ENCODE measurements at regions not wholly inside any gene's neighbourhood (a gene's known extent, or its start where the extent isn't known, plus 50 kb on each side); places are given as distances from the start of the nearest gene placed in this dataset.

DNA sequence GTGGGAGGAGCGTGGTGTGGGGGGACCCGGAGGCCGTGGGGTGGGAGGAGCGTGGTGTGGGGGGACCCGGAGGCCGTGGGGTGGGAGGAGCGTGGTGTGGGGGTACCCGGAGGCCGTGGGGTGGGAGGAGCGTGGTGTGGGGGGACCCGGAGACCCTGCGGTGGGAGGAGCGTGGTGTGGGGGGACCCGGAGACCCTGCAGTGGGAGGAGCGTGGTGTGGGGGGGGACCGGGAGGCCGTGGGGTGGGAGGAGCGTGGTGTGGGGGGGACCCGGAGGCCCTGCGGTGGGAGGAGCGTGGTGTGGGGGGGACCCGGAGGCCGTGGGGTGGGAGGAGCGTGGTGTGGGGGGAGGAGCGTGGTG lies 203.5 kb downstream of the DLL1 start:
- DNase-seq (ENCODE audit: low read depth in 1 of 2, low spot score in 1 of 2), result peak in 1 of 2 donors; percentile 4

DNA sequence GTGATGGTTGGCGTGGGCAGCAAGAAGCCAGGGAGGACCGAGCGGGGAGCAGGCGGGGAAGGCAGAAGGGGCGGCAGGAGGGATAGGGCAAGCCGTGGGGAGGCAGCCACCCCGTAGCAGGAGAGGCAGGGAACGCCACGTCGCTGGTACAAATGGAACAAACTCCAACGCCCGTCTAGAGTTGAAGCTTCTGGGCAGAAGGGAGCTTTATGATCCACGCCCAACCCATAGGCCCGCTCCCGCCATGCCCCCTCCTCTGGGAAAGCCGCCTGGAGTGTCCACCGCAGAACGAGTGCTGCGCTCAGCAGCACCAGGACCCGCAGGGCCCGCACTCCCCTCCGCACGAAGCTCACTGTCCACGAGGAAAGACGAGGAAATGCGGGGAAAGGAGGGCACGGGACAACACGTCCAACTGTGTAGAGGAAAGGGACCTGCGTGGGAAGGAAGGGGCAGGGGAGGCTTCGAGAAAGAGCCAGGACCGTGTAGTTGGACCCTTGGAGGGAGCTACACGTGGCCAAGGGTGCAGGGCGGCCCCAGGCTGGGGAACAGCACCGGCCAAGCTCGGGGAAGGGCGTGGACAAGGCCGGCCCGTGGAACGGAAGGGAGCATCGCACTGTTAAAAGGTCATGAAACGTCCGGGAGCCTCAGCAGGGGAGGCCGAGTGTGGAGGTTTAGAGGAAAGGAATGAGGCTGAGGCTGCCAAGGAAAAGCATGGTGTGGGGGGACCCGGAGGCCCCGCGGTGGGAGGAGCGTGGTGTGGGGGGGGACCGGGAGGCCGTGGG lies 204.0 kb downstream of the DLL1 start:
- DNase-seq (ENCODE audit: low read depth in 1 of 2, low spot score in 1 of 2), result peak in 1 of 2 donors; percentile 3

DNA sequence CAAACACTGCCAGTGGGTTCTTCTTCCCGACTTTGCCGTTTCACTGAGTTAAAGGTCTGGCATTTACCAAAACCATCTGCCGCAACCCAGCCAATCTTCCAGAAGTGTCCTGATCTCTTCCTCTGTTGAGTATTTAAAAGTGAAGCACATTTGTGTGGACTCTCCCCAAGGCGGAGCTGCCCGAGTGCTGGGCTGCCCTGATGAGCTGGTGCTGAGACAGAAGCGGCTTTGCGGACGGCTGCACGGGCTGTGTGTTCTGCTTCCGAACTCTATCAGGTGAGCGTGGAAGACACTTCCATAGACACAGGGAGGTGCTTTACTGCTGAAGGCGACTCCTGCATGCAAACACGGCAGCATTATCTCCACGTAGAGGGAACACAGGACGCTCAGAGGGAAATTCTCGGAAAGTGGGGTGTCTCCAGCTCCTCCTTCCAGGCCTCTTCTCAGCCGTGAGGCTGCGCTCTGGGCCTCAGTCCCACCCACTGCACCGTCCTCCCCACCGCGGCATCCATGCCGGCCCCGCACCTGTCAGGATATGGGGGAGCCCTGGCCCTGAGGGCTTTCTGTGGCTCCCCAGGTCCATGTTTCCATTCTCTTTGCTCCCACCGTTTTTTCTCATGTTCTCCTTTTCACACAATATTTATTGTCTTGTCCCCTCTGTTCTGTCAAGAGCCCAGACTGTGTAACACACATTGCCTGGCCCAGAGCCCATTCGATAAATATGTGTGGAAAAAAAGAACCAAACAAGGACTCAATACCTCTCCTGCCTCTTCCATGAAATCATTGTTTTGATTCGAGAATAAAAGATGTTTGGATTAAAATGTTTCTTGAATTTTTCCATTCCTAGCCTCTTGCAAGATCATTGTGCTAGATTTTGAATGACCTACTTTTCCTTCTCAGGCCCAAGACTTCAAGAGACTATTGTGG lies 205.1 kb downstream of the DLL1 start:
- peak in 1 of 2 donors; percentile 3 for DNase-seq (ENCODE audit: low read depth in 1 of 2, low spot score in 1 of 2)

DNA sequence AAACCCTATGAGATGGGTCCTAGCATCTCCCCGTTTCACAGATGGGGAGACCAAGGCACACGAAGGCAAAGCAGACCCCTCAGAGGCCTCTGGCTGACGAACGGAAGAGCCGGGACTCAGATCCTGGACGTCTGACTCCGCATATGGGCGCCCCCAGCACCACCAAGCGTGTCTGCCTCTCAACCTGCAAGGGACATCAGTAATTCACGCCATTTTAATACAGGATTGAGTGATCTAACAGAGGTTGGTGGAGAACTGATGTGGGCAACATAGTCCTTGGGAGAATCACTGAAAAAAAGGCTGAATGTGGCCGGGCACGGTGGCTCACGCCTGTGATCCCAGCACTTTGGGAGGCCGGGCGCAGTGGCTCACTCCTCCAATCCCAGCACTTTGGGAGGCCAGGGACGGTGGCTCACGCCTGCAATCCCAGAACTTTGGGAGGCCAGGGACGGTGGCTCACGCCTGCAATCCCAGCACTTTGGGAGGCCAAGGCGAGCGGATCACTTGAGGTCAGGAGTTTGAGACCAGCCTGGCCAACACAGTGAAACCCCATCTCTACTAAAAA lies 206.6 kb downstream of the DLL1 start:
- DNase-seq (ENCODE audit: low read depth in 1 of 2, low spot score in 1 of 2), result peak in 1 of 2 donors; percentile 1

DNA sequence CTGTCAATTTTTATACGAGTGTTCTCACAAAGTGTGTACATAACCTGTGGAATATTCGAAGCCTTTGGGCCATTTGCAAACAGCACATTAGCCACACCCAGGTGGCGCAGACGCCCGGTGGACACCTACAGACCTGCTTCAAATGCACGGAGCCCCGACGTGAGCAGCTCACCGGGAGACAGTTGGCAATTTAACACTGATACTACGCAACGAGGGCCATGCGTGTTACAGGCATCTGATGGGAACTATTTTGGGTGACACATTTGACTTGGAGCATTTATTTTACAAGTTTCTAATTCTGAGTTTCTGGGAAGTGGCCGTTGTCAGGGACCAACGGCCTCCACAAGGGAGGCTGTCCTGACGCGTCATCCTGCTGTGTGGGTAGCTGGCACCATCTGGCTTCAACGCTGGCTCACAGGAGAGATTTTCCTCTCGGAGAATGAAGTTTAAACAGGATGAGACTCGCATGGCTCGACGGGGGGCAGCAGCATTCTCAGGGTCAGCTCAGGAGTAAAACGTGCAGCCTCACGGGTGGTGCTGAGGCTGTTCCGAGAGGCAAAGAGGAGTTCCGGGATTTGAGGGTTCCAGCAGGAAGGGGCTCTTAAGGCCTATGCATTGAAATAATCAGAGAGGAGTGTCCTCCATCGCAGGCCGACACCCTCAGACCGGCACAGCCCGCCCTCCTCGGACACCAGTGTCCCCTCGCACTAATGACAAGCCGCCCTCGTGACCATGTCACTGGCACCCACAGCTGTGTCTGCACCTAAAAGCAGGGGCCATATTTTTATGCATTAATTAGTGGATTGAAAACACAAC lies 207.4 kb downstream of the DLL1 start:
- DNase-seq (ENCODE audit: low read depth in 1 of 2, low spot score in 1 of 2), result peak in 1 of 2 donors; percentile 3

DNA sequence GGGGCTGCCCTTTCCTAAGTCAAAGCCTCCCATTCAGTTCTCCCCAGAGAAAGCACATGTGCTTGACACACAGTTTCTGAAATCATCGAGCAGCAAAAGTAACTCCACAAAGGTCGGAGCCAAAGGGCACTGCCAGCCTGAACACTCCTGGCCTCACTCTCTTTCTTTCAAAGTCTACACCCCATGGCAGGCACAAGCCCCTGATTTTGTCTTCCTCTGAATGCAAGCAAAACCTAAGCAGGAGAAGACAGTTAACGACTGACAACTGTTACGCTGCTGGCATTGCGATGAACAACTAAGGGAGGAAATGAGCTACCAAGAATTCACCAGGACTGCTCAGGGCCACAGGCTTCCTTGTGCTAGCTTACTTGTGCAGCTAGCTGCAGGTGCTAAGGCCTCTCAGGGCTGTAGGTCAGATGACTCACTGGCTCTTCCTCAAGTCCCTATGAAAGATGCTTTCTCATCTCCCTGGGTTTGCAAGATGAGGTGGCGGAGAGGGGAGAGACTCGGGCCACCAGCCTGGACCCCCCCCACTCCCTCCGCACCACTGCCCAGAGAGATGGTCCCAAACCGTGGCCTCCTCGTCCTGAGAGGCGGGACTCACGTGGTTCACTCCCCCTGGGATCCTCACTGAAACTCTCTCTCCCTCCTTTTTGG lies 208.2 kb downstream of the DLL1 start:
- DNase-seq (ENCODE audit: low read depth in 1 of 2, low spot score in 1 of 2), result peak in 1 of 2 donors; percentile 3

DNA sequence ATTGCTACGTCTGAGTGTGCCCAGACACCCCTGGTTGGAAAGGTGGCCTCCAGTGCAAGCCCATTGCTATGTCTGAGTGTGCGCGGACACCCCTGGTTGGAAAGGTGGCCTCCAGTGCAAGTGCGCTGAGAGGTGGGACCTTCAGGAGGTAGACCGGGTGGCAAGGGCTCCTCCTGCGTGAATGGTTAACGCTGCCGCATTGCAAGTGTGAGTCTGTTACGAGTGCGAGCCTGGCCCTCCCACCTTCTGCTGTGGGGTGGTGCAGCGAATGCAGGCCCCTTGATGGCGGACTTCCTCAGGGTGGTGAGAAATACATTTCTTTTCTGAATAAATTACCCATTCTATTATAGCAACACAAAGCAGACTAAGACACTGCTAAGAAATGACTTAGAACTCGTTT lies 208.8 kb downstream of the DLL1 start:
- DNase-seq (ENCODE audit: low read depth in 1 of 2, low spot score in 1 of 2), result no peak

DNA sequence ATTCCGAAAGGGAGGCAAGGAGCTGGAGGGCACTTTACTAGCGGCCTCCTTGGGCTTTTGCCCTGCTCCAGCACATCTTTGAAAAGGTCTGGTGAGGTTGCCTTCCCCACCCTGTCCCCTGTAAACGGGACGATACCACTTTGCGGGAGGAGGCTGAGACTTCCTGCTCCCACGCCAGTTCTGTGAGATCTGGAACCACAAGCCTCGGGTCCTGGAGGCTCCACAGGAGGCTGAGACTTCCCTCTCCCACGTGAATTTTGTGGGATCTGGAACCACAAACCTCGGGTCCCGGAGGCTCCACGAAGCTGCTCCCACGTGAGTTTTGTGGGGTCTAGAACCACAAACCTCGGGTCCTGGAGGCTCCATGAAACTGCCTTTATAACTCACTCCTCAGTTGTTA lies 209.3 kb downstream of the DLL1 start:
- DNase-seq (ENCODE audit: low read depth in 1 of 2, low spot score in 1 of 2), result peak in 1 of 2 donors; percentile 1

DNA sequence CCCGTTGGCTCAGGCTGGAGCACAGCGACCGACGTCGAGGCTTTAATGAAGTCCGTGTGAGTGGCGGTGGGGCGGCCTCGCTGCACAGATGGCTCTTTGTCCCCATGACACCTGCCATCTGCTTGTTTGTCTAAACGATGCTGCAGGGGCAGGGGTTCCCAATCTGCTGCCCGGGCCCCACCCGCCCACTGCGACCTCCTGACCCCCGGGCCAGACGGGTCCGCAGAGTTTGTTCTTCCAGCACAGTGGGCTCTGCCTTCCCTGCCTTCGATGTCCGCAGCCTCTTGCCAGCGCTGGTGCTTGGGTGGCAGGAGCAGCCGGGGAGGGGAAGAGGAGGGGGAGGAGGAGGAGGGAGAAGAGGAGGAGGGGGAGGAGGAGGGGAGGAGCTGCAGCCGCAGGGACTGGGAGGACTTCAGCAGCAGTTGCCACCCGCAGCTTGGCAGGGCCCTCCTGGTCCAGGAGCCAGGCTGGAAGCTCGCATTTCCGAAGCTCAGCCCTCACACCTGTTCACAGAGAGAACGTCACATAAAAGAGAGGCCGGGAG lies 210.0 kb downstream of the DLL1 start:
- DNase-seq (ENCODE audit: low read depth in 1 of 2, low spot score in 1 of 2), result peak in 1 of 2 donors; percentile 2

DNA sequence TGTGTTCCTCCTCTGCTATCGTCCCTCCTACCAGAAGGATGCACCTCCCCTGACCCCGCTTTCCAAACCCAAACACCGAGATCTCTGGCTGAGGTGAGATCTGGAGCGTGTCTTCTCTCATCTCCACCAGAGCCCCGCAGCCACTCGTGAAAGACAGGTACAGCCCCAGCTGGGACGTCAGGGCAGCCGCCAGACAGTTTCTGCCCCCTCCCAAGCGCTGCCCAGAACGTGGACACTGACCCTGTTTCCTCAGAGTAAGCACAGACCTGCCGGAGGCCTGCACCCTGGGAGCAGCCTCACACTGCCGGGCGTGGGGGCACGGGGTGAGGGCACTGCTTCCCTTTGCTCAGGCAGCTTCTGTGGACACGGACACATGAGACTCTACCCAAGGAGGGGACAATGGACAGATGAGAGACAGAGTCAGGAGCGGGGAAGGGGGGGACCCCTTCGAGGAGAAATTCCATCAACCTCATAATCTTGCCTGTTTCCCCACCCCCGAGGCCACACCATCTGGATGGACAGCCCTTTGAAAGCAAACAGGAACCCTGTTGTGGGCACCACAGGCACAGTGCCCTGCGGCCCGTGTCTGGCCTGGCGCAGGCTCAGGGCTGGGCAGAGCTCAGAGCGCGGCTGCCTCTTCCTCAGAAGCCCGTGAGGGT lies 210.6 kb downstream of the DLL1 start:
- peak in 1 of 2 donors; percentile 1 for DNase-seq (ENCODE audit: low read depth in 1 of 2, low spot score in 1 of 2)

DNA sequence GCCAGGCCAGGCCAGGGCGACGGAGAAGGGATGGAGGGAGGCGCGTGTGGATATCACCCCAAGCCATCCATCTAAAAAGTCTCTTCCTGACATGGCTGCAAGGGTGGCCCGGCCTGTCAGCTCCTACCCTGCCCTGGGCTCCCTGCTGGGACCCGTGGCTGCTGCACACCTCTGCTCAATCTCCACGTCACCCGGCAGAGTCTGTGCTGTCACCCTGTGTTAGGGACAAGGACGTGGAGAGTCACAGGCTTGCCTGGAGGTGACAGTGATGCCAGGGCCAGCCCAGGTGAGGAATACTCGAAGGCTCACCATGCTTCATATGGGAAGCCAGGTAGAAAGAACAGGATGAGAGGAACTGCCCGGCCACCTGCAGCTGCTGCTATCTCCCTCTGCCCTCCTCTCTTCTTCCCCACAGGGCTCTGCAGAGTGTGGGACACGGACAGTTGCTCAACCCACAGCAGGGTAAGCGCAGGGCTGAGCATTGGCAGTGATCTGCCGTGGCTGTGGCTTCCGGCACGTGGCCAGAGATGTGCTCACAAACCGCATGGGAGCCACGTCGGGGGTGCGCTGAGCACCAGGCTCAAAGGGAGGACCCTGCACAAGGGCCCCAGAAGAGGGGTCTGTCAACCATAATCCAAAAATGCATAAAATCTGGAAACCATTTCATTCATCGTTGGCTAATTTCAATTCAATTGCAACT lies 214.3 kb downstream of the DLL1 start:
- peak in 1 of 2 donors; percentile 2 for DNase-seq (ENCODE audit: low read depth in 1 of 2, low spot score in 1 of 2)

DNA sequence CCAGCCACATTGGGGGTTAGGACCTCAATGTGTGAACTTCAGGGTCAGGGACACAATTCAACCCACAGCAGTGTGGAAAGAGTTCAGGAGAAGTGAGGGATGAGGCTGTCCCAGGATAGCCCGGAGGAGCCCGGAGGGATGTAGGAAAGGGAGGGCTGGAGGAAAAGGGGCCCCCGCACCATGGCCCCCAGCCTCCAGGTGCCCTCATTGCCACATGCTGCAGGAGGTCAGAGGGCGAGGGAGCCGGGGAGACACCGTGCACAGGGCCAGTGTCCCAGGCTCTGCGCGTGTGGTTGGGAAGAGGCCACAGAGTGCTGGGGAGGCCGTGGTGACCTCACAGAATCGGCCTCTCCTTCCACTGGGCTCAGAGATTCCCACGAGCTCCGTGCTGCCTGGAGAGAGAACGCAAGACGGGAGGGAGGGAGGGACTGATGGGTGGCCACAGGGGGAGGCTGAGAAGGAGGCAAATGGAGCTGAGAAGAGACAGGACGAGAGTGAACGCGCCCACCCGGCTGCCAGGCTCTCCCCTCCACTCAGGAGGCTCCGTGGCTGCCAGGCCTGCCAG lies 215.1 kb downstream of the DLL1 start:
- peak in 1 of 2 donors; percentile 2 for DNase-seq (ENCODE audit: low read depth in 1 of 2, low spot score in 1 of 2)

DNA sequence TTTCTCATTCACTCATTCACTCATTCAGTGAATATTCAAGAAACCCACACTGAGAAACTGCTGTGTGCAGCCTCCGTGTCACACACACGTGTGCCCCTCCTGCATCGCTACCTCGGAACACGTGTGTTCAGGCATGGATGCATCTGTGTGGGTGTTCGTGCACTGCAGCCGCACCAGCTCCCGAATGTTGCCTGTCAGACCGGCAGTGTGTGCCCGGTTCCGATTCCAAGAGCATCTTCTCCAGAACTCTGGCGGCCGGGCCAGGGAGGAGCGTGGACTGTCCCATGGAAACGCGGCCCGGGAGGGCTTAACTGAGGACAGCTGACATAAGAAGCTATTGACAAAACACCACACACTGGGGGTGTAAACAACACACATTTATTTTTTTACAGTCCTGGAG lies 216.0 kb downstream of the DLL1 start:
- peak in 1 of 2 donors; percentile 3 for DNase-seq (ENCODE audit: low read depth in 1 of 2, low spot score in 1 of 2)

DNA sequence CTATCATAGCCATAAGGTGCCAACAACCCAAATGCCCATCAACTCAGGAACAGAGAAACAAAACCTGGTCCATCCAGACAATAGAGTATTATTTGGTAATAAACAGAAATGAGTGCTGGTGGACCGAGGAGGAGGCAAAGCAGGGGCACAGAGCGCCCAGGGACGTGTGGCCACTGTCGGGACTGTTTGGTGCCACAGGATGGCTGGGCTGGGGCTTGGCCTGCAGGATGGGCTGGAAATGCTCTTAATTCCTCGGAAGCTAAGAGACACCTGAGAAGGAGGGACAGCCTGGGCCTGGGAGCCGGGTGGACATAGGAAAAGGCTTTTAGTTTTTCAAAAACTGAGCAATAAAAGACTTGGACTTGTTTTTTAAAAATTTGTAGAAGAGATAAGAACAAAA lies 216.4 kb downstream of the DLL1 start:
- peak in 1 of 2 donors; percentile 1 for DNase-seq (ENCODE audit: low read depth in 1 of 2, low spot score in 1 of 2)

DNA sequence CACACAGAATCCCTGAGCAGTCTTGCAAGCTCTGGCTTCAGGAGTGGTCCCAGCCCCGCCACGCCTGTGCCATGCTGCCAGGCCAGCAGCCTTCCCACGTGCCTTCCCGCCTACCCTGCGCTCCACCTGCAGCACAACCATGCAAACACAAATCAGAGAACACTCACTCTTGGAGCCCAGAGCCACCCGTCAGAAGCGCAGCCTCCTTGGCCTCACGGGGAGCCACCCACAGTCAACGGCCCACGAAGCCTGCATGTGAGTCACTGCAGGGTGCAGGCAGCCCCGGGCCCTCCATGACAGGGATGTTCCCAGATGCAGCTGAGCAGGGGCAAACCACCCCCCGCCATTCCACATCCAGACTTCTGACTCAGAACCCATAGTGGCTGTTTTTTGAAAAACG lies 217.0 kb downstream of the DLL1 start:
- peak in 1 of 2 donors; percentile 1 for DNase-seq (ENCODE audit: low read depth in 1 of 2, low spot score in 1 of 2)

DNA sequence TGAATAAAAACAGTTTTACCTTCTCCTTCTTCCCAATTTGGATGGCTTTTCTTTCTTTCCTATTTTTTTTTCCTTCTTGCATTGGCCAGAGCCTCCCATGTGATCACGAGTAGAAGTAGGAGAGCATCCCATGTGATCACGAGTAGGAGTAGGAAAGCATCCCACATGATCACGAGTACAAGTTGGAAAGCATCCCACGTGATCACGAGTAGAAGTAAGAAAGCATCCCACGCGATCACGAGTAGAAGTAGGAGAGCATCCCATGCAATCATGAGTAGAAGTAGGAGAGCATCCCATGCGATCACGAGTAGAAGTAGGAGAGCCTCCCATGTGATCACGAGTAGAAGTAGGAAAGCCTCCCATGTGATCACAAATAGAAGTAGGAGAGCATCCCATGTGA lies 218.6 kb downstream of the DLL1 start:
- DNase-seq (ENCODE audit: low read depth in 1 of 2, low spot score in 1 of 2), result no peak

DNA sequence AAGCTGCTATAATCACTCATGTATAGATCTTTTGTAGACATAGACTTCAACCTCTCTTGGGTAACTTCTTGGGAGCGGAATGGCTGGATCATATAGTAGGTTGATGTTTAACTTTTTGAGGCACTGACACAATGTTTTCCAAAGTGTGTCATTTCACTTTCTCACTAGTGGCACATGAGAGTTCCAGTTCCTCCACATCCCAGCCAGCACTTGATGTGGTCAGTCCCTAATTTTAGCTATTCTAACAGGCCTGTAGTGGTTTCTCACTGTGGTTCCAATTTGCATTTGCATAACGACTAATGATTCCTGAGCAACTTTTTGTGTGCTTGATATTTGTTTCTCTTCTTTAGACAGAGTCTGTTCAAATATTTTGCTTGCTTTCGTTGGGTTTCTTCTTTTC lies 221.3 kb downstream of the DLL1 start:
- DNase-seq (ENCODE audit: low read depth in 1 of 2, low spot score in 1 of 2), result no peak

DNA sequence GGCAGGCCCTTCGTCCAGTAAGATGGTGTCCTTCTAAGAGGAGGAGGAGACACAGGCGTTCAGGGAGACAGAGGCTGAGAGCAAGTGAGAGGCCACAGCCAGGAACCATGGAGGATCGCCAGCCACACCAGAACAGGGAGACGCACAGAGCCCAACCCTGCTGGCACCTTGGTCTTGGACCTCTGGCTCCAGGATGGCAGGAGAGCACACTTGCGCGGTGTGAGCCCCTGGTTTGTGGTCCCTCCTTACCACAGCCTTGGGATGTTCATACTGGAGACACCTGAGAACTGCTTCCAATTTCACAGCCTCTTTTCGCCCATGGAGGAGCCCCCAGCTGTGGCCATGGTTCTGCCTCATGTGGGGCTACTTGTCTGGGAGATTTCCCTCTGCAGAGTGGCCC lies 222.4 kb downstream of the DLL1 start:
- no peak for DNase-seq (ENCODE audit: low read depth in 1 of 2, low spot score in 1 of 2)

DNA sequence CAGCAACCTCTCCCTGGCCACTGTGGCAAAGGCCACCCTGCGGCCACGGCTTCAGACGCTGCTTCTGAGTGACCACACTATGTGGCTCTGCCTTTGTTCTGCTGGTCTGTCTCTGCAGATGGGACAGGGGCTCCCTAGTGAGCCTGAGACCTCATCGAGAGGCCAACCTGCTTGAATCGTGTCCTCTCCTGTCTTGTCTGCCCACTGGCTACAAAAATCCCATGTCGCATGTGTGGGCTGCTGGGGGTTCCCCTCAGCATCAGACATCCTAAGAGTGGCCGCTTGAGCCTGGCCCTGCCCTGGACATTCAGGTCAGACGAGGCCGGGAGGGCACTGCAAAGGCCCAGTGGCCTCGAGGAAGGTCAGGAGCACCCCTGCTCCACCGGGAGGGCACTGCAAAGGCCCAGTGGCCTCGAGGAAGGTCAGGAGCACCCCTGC lies 222.9 kb downstream of the DLL1 start:
- no peak for DNase-seq (ENCODE audit: low read depth in 1 of 2, low spot score in 1 of 2)

All from activated T-helper 1 cell treated with anti-CD3 and anti-CD28 coated beads, Interleukin-2, amount 50 U/mL, for 16 hours (primary cell).